Calu3 (cell line): ENCODE measurements at regions not wholly inside any gene's neighbourhood (a gene's known extent, or its start where the extent isn't known, plus 50 kb on each side); places are given as distances from the start of the nearest gene placed in this dataset.

Experiments used
- BruUV-seq: library from RNA; stranded (reverse); fragments of 400-500 nt; replicated peaks from 2 replicates; lab custom pipeline; 2021; lab: Mats Ljungman, UMichigan
- CTCF ChIA-PET: fragments of 300-600 bp; sonication (Branson Sonifier 250); formaldehyde crosslinking; loops from one replicate; lab custom pipeline; 2022; ENCODE audit warnings: antibody characterized with exemption; lab: Charles Lee
- DNase-seq: peaks from one replicate; pipeline ENCODE4 v3.0.0; 2022
- H3K27ac Mint-ChIP-seq: one replicate; pipeline ENCODE4 v1.8.0; 2022; ENCODE audit warnings: mixed read lengths; ENCODE audit not compliant: unreplicated experiment
- H3K27me3 Mint-ChIP-seq: one replicate; pipeline ENCODE4 v1.8.0; 2022; ENCODE audit warnings: mixed read lengths; ENCODE audit not compliant: unreplicated experiment
- H3K36me3 Mint-ChIP-seq: one replicate; pipeline ENCODE4 v1.8.0; 2022; ENCODE audit warnings: mild to moderate bottlenecking, moderate library complexity, mixed read lengths; ENCODE audit not compliant: insufficient read depth, unreplicated experiment
- H3K4me1 Mint-ChIP-seq: one replicate; pipeline ENCODE4 v1.8.0; 2022; ENCODE audit warnings: mild to moderate bottlenecking, low read depth, mixed read lengths; ENCODE audit not compliant: unreplicated experiment
- H3K4me3 Mint-ChIP-seq: one replicate; pipeline ENCODE4 v1.8.0; 2022; ENCODE audit warnings: mild to moderate bottlenecking, low read depth, moderate library complexity, mixed read lengths; ENCODE audit not compliant: unreplicated experiment
- H3K9me3 Mint-ChIP-seq: one replicate; pipeline ENCODE4 v1.8.0; 2022; ENCODE audit warnings: low read depth, mixed read lengths; ENCODE audit not compliant: unreplicated experiment
- intact Hi-C: fragments of 100-400 bp; cut with micrococcal nuclease; formaldehyde crosslinking; loops from one replicate; pipeline ENCODE4 v1.10.0; 2022; ENCODE audit not compliant: unreplicated experiment
- TF ChIP-seq, protein P1 (sequence below): fragments of 200-600 bp; IDR thresholded peaks from one replicate; pipeline ENCODE4 v1.8.0; 2022; ENCODE audit warnings: antibody characterized with exemption; ENCODE audit not compliant: unreplicated experiment

DNA sequence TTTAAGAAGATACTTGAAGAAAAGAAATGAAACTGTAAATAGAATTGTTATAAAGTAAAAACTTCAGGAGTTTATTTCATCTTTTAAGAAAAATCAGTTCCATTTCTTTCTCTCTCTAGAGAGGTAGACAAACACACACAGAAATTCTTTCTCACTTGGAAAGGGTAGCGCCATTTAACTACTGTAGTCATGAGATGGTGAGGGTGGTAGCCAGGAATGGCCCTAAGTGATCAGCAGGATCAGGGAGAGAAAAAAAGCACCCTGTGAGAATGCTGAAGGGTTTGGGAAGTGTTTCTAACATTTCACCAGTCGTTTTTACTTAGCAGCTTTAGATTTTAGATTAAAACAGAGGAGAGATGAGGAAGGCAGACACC, 205.7 kb upstream of the RUNX1 start:
- Mint-ChIP-seq H3K9me3 (peaks cover 2% of the 10 kb centered on the region), H3K4me3 (peak overlapping the region; percentile 21), H3K36me3 (peaks cover 31% of the 10 kb centered on the region), H3K27me3 (no peaks in the 10 kb centered on the region), H3K27ac (peak overlapping the region; percentile 98), H3K4me1 (peaks cover 61% of the 10 kb centered on the region)
- intact Hi-C loops: loop anchor here (5.0 to 10.0 kb wide), 4 partner anchors 32 to 360 kb away; partner anchors contain the start of gene RUNX1
- TF ChIP-seq, protein P1, sequence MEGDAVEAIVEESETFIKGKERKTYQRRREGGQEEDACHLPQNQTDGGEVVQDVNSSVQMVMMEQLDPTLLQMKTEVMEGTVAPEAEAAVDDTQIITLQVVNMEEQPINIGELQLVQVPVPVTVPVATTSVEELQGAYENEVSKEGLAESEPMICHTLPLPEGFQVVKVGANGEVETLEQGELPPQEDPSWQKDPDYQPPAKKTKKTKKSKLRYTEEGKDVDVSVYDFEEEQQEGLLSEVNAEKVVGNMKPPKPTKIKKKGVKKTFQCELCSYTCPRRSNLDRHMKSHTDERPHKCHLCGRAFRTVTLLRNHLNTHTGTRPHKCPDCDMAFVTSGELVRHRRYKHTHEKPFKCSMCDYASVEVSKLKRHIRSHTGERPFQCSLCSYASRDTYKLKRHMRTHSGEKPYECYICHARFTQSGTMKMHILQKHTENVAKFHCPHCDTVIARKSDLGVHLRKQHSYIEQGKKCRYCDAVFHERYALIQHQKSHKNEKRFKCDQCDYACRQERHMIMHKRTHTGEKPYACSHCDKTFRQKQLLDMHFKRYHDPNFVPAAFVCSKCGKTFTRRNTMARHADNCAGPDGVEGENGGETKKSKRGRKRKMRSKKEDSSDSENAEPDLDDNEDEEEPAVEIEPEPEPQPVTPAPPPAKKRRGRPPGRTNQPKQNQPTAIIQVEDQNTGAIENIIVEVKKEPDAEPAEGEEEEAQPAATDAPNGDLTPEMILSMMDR: no peak
- BruUV-seq: no TSS peak
- no peak for DNase-seq
- CTCF ChIA-PET: no interaction called here

DNA sequence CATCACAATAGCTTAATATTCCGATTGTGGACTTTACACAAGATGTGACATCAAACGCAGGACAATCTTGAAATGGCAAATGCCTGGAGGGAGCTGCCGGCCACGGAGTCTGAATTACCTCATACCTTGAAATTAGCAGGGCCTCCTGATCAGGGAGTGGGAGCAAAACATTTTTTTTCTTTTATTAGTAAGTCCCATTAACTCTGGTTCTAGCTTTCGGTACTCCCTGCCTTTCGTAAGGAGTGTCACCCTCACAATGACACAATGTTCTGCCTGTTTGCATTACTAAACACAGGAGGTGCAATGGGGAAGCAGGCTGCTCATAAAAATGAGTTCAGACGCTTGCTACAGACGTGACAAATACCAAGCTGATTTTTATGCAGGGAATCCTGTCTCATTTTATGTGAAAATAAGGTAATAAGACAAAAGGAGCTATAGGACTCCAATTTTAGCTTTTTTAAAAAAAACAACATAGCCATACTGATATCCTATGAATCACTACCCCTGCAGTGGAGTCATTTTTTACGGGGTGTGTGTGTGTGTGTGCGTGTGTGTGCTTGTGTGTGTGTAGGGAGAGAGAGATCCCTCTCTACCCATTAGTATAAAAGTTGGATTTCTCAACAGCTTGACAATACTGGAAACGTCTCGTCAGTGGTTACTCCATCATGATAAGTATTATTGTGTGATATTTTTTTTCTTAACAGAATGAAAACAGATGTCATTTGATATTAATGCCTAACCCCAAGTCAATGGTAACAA, 205.1 kb upstream of the RUNX1 start:
- H3K36me3 Mint-ChIP-seq: peaks cover 27% of the 10 kb centered on the region
- peaks cover 59% of the 10 kb centered on the region for H3K4me1 Mint-ChIP-seq

DNA sequence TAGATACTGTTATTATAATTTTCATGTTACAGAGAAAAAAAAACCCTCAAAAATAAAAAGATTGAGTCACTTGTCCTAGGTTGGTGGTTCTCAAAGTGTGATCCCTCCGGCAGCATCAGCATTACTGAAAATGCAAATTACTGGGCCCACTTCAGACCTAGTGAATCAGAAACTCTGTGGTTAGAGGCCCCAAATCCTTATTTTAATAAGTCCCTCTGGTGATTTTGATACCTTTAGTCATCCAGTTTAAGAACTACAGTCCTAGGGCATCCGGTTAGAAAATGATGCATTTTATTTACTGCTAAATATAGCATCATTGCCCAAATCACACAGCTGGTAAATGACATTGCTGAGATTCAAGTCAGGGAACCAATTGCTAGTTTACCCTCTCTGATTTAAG, 203.7 kb upstream of the RUNX1 start:
- no peak overlapping the region for H3K27ac Mint-ChIP-seq
- H3K9me3 Mint-ChIP-seq: peaks cover 6% of the 10 kb centered on the region
- BruUV-seq: no TSS peak
- no peaks in the 10 kb centered on the region for H3K27me3 Mint-ChIP-seq
- no peak for DNase-seq
- H3K36me3 Mint-ChIP-seq: peaks cover 22% of the 10 kb centered on the region
- TF ChIP-seq, protein P1: no peak
- H3K4me1 Mint-ChIP-seq: peaks cover 59% of the 10 kb centered on the region
- intact Hi-C loops: loop anchor here (10.0 kb wide), 2 partner anchors 208 to 358 kb away; partner anchors contain the start of gene RUNX1
- no peak overlapping the region for H3K4me3 Mint-ChIP-seq
- CTCF ChIA-PET: interaction anchor here (1.2 kb wide), 1 partner anchor 20 kb away, joined by 3 read pairs; no protein-coding TSS in a partner anchor

More for the DNA sequence above, 205.1 kb upstream of the RUNX1 start:
- no TSS peak for BruUV-seq
- TF ChIP-seq, protein P1: no peak
- DNase-seq: no peak
- H3K9me3 Mint-ChIP-seq: peaks cover 2% of the 10 kb centered on the region
- CTCF ChIA-PET: interaction anchor here (0.5 to 1.2 kb wide), 2 partner anchors 22 to 145 kb away, joined by 3 read pairs; no protein-coding TSS in a partner anchor
- H3K4me3 Mint-ChIP-seq: no peak overlapping the region
- intact Hi-C loops: loop anchor here (10.0 kb wide), 2 partner anchors 209 to 359 kb away; partner anchors contain the start of gene RUNX1
- peak overlapping the region; percentile 98 for H3K27ac Mint-ChIP-seq
- H3K27me3 Mint-ChIP-seq: no peaks in the 10 kb centered on the region

DNA sequence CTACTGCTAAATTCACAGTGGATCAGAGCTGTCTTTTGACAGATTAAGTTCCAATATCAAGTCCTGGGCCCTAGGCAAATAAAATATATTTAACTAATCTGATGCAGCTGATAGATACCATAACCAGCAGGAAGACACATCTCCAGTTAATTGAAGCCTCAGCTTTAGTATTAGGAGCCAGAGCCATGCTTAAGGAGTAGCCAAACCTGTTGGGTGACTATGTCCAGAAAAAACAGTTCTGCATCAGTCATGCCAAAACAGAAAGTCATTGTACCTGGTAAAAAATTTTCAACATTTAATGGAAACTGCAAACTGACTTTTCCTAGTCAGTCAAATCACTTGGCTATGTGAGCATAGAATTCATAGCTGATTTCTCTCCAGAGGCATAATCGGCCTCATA, 200.5 kb upstream of the RUNX1 start:
- no peak overlapping the region for H3K27ac Mint-ChIP-seq
- intact Hi-C loops: loop anchor here (10.0 kb wide), 2 partner anchors 205 to 355 kb away; partner anchors contain the start of gene RUNX1
- no TSS peak for BruUV-seq
- no peaks in the 10 kb centered on the region for H3K27me3 Mint-ChIP-seq
- DNase-seq: peak; percentile 42
- CTCF ChIA-PET: interaction anchor here (1.1 kb wide), 1 partner anchor 14 kb away, joined by 3 read pairs; no protein-coding TSS in a partner anchor
- H3K36me3 Mint-ChIP-seq: peaks cover 5% of the 10 kb centered on the region
- TF ChIP-seq, protein P1: no peak
- H3K4me3 Mint-ChIP-seq: no peak overlapping the region
- H3K9me3 Mint-ChIP-seq: peaks cover 6% of the 10 kb centered on the region
- H3K4me1 Mint-ChIP-seq: peaks cover 31% of the 10 kb centered on the region
